NCI-H748 (cell line): ENCODE measurements at regions not wholly inside any gene's neighbourhood (a gene's known extent, or its start where the extent isn't known, plus 50 kb on each side); places are given as distances from the start of the nearest gene placed in this dataset.
A peak's percentile ranks its signal among the peaks of the same experiment; 100 is the strongest.
"Not testable (repeated sequence)": the region's sequence is repeated elsewhere in the genome, so short reads cannot be mapped to it uniquely, and the experiment has no call there.

Experiments
- DNase-seq: peaks from one replicate; lab custom pipeline; 2025; ENCODE audit not compliant: unreplicated experiment; lab: John Stamatoyannopoulos, UW

DNA sequence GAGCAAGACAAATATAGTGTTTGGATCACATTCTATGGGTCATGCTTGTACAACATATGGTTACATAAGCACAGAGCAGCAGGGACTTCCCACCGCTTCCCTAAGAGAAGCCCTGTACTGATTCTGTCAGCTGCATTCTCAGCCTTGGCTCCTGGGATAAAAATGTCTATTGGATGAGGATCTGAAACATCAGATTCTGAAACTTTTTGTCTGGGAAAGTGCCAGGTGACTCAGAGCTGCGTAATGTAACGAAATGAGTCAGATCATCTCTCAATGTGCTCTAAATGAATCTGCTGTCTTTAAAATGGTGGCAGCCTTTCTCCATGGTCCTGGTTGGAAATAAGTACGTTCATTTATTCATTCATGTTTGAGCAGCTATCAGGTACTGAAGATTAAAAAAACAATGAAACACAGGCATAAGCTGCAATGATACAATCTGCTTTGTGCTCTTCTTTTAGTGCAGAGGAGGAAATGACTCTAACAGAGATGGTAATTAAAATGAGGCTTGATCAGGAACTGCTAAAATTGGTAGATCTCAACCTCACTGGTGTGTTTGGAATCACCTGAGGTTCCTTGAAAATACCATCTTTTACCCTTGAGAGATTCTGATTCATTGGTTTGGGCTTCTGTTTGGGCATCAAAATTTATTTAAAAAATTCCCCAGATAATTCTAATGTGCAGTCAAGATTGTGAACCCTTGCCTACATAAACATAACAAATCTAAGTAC, 99.1 kb upstream of the NAP1L1 start:
- no peak for DNase-seq

DNA sequence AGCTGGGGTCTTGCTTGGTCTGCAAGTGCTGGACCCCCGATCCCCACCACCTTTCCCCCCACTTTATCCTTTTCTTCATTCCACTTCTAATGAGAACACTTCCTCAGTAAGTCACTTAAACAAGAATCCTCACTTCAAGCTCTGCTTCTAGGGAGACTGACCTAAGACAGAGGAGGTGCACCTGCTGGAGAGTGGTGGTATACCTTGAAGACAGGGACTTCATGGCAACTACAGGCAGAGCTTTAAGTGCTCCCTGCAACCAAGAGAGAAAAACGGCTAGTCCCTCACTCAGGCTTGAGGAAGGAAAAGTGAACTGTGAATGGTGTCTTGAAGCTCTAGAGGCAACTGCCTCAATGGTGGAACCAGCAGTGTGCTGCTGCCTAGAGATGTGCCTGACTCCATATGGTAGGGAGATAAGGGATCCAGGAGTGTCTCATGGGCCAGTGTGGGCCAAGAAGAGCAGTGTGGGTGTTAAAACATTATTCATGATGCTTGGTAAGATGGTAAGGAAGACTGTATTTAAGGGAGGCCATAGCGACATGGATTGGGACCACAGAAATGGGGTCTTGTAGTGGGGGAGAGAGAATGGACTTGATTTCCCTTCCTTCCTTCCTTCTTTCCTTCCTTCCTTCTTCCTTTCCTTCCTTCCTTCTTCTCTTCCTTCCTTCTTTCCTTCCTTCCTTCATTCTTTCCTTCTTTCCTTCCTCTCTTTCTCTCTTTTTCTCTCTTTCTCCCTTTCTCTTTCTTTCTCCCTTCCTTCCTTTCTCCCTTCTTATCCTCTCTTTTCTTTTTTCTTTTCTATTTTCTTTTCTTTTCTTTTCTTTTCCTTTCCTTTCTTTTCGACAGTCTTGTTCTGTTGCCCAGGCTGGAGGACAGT, 96.2 kb upstream of the NAP1L1 start:
- DNase-seq = no peak

DNA sequence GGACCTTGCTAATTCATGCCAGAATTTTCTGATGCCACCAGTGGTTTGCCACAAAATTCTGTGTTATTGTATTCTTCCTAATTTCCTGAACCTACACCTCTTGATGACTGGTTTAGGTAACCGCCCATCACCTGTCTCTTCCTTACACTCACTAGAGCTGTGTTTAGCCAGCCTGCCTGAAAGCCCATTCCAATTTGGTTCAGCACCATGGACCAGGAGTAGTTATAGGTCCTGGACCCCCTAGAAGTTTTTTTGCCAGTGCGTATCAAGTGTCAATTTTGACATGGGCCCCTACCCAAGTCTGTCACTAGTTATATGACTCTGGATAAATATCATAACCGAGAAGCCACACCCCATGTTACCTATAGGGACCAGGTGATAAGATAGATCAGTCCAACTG, 94.0 kb upstream of the NAP1L1 start:
- no peak for DNase-seq

- DNase-seq = no peak
Observed at GRCh38 chr12:76177821-76178220, 93.3 kb upstream of the NAP1L1 start.

DNA sequence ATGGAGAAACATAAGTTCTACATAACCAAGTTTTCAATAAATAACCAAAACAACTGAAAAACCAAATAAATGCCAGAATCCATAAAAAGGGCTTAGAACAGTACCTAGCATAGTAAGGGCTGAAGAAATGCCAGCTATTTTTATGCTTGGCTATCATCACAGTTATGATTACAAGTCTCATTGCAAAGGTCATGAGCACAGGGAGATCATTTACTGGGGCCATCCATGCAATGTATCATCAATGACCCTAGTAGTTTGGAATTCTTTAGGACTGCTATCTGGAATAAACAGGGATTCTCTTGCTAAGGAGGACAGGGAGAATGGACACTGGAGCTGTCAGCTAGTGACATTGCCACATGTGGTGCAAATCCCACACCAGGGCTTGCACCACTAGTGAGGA, 92.5 kb upstream of the NAP1L1 start:
- no peak for DNase-seq

DNA sequence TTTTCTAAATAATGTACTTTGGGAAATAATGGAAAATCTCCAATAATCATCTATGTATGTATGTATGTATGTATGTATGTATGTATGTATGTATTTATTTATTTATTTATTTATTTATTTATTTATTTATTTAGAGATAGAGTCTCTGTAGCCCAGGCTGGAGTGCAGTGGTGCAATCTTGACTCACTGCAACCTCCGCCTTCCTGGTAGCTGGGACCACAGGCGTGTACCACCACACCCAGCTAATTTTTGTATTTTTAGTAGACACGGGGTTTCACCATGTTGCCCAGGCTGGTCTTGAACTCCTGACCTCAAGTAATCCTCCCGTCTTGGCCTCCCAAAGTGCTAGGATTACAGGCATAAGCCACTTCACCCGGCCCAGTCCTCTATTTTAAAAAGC, 91.5 kb upstream of the NAP1L1 start:
- not testable (repeated sequence) for DNase-seq

- DNase-seq = no peak
Observed at GRCh38 chr12:76173756-76174155, 89.3 kb upstream of the NAP1L1 start.

GRCh38 chr12:76158518-76159321, 74.2 kb upstream of the NAP1L1 start:
- DNase-seq = peak; percentile 35

DNA sequence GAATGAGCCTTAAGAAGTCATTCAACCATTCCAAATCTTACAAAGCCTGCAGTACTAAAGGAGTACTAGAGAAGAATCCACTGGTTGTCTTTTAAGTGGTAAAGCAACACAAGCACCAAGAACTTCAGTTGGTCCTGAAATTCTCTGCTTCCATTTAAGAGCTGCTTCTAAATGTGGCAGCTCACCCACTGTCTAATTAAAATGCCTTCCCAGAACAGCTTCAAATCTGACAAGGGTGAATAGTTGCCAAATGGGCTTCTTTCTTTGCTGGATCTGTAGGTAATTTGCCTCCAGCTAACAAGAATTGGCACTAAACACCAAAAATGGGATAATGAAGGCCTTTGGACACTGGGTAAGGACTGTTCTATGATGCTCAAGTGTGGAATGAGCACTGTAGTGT, 72.2 kb upstream of the NAP1L1 start:
- DNase-seq = no peak

DNA sequence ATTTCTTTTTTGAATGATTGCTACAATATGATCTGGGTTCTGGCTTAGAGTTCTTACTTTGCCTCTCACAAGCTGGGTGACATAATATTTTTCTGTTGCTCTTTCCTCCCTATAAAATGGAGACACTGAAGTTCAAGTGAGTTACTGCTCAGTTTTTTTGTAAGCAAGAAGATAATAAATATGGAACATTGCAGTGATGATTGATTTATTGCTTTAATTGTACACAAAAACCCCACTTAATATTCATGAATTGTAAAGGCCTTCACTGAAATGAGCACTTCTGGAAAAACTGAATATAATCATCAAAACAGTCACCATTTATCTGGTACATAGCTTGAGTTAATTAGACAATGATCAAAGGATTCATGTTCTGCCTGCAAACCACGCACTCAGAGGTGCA, 71.8 kb upstream of the NAP1L1 start:
- no peak for DNase-seq

GRCh38 chr12:76155157-76155670, 70.7 kb upstream of the NAP1L1 start:
- no peak for DNase-seq

GRCh38 chr12:76153616-76154015, 69.1 kb upstream of the NAP1L1 start:
- DNase-seq = no peak

GRCh38 chr12:76152181-76152807, 67.8 kb upstream of the NAP1L1 start:
- DNase-seq = no peak

- DNase-seq = peak; percentile 58
Observed at GRCh38 chr12:76144245-76144549, 59.7 kb upstream of the NAP1L1 start.

DNA sequence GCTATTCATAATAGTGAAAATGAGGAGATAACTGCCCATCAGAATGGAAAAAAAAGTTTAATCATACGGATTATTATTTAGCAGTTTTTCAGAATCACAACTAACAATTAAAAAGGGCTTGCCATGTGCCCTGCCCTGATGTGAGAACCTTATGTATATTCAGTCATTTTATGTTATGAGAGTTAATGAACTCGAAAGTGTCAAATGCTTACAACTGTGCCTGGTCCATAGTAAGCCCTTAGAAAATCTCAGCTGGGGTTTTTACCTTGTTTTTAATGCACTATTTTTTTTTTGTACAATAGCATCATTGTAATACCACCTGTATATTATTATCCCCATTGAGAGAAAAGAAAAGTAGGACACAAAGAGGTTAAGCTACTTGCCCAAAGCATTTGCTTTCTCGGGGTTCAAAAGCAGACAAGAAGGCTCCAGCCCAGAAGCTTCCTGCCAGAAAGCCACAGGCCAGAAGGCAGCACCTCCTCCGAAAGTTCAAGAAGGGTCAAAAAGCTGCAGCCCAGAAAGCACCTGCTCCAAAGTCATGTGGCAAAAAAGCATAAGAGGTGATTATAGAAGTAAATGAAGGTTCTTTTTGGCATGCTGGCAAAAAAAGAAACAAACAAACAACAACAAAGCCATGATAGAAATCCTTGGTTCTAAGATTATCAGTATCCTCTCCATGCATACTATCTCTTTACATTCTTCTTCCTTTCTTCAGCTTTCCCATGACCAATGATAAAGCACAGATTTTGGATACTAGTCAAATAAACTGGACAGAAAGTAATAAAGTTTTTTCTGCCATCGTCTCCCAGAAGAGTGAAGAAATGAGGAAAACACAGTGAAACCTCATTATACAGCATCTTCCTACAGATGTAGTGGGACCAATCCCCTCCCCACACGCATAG, 59.1 kb upstream of the NAP1L1 start:
- no peak for DNase-seq

DNA sequence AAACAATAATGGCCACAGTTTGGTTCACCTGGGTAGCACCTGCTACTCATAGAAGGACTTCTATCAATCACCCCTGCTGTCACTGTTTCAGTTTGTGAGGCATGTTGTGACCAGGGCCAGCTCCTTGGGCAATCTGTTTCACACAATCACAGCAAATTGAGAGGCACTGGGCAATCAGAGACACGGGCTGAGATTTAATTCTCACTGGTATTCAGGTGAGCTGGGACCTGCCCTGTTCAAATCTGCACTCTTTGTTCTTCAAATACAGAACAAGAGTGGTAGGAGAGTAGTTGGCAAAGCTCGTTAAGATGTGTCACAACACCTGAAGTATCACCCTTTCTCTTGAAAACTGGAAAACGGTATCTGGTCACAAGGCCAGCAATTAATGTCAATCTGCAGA, 57.8 kb upstream of the NAP1L1 start:
- peak; percentile 4 for DNase-seq

DNA sequence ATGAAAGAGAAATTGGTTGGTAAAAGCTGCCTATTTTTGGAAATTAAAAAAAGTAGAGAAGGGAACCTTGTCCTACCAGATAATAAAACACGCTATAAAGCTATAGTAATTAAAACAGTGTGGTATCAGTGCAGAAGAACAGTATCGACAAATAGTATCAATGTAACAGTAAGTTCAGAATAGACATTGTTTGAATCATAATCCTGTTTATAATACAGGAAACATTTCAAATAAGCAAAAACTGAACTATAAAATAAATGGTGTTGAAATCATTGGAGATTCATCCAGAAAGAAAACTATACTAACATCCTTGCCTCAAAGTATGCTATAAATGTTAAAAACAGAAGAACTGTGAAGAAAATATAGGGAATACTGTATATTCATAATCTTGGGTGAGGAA, 54.2 kb upstream of the NAP1L1 start:
- DNase-seq = no peak

DNA sequence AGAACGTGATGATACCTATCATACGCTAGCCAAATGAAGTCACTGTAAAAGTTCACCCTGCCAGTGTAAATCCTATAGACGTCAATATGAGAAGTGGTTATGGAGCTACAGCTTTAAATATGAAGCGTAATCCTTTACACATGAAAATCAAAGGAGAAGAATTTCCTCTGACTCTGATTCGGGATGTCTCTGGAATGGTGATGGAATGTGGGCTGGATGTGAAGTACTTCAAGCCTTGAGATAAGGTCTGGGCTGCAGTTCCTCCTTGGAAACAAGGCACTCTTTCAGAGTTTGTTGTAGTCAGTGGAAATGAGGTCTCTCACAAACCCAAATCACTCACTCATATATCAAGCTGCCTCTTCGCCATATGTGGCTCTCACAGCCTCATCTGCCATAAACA, 53.1 kb upstream of the NAP1L1 start:
- DNase-seq = no peak

DNA sequence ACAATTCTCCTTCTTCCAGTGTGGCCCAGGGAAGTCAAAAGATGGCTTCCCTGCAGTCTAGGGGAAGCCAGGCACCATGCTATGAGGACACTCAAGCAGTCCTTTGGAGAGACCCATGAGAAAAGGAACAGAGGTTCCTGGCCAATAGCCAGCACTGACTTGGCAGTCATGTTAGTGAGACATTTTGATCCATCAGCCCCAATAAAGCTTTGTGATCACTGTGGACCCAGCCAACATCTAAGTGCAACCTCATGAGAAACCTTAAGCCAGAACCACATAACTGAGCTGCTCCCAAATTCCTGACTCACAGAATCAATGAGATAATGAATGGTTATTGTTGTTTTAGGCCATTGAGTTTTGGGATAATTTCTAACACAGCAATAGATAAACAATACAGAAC, 51.0 kb upstream of the NAP1L1 start:
- DNase-seq = no peak
